ENCODE measurements at regions not wholly inside any gene's neighbourhood (a gene's known extent, or its start where the extent isn't known, plus 50 kb on each side); places are given as distances from the start of the nearest gene placed in this dataset.

DNA sequence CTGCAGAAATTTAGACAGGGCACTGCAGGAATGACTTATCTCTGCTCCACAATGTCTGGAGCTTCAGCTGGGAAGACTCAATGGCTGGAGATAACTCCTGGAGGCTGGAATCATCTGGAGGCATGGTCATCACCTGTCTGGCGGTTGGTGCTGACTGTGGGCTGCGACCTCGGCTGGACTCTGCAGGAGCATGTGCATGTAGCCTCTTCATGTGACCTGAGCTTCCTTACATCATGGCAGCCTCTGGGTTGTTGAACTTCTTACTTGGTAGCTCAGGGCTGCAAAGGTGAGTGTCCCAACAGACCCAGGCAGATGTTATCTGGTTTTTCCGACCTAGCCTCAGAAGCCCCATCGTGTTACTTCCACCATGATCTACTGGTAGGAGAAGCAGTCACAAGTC lies 188.2 kb upstream of the RPL38 start:
- TF ChIP-seq CTCF (IDR thresholded peaks at IDR 0.05) (no peak), POLR2A (IDR thresholded peaks at IDR 0.05) (no peak)

Data from body of pancreas (tissue), 4 donors.